Activated CD8-positive, alpha-beta memory T cell treated with anti-CD3 and anti-CD28 coated beads for 4 hours (primary cell): ENCODE measurements at regions not wholly inside any gene's neighbourhood (a gene's known extent, or its start where the extent isn't known, plus 50 kb on each side); places are given as distances from the start of the nearest gene placed in this dataset.
"Not testable (repeated sequence)": the region's sequence is repeated elsewhere in the genome, so short reads cannot be mapped to it uniquely, and the experiment has no call there.

ENCODE experiments used
- DNase-seq, 2 donors: peaks; one replicate each; pipeline ENCODE4 v3.0.0-alpha.2; 2020; ENCODE audit warnings: low read depth in 2 of 2

GRCh38 chr3:170814822-170815221 lies 55.2 kb downstream of the RPL22L1 start:
- DNase-seq, result no peak

- DNase-seq, result no peak
Observed at GRCh38 chr3:170813266-170813665, 56.7 kb downstream of the RPL22L1 start.

DNA sequence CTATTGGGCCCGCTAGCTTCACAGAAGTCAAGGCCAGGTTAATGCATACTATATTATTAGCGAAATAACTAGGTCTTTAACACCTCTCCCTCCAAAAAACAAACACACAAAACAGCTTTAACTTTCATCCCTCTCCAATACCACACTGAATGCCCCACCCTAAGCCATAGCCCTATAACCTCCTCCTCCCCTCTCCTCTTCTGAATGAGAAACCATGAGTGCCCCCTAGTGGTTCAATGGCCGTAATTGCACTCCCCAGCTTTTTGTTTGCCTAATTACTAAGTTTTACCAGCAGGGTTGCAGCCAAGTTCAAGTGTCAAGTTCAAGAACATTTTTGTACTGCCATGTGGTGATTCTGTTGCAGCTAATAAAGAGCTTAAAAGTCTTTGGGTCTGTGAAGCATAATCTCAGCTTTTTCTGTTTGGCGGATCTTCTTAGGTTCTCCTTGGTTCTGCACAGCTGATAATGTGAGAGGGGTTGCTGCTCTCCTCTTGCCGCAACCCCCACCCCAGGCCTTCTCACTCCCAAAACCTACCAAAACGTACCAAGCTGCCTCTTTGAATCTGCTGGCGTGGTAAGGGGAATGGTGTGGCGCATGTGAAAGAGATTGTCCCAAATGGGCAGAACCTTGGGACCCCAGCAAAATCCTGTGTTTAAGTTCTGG lies 57.9 kb downstream of the RPL22L1 start:
- peak; percentile 20 to 35 for DNase-seq

GRCh38 chr3:170811515-170811914 lies 58.5 kb downstream of the RPL22L1 start:
- no peak for DNase-seq

GRCh38 chr3:170809975-170810357 lies 60.0 kb downstream of the RPL22L1 start:
- no peak for DNase-seq

DNA sequence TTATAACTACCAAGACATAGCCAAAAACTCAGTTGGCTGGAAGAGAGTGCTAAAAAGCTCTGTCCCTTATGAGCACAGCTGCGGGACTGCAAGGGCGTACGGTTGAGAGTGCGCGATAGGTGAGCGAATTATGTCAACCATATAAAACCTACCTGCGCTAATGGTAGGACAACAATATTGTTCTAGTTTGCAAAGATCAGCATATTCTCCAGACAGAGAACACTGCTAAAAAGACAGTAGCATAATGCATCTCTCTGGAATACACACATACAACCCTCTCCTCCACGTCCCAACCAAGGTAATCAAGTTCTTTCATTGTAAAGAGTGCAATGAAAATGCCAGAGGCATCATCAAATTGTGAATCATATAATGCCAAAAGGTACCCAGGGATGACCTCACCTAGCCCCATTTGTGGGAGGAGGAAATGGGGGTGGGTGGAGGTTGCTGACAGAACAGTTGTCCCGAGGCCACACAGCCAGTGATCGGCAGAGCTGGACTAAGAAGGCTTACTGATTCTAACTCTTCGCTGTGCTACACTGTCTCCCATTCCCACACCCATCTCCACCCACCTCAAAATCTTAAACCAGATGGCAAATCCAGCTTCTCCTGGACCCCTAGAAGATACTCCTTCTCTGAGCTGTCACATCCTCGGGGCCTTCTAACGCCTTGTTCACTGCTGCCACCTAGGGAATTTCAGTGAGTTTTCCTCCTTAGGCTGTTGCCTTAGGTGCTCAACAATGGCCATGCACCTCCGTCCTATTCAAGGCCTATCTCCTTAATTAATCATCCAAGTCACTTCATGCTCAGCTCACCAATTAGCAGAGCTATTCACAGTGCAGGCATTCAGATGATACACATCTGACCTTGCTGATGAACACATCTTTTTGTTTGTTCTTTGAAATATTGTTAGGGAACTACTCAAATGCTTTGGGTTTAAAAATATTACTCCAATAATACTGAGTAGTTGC lies 60.7 kb downstream of the RPL22L1 start:
- no peak for DNase-seq

GRCh38 chr3:170808041-170808440 lies 62.0 kb downstream of the RPL22L1 start:
- DNase-seq, result no peak

DNA sequence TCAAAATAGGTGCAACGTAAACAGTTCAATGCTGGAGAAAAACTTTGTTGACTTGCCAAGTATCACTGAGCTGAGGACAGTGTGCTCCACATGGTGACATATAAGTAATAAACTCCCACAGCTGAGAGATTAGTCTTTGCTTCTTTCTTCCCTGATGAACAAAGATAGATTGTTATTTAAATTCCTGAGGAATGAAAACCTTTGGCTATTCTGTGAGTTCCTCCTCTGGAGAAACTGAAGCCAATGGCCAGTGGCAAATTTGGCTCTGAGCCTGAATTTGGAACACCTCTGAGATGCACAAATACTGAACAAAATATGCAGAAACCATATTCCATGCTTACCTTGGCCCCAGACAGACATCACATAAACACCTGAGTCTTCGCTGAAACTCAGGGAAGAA lies 63.3 kb downstream of the RPL22L1 start:
- no peak for DNase-seq

DNA sequence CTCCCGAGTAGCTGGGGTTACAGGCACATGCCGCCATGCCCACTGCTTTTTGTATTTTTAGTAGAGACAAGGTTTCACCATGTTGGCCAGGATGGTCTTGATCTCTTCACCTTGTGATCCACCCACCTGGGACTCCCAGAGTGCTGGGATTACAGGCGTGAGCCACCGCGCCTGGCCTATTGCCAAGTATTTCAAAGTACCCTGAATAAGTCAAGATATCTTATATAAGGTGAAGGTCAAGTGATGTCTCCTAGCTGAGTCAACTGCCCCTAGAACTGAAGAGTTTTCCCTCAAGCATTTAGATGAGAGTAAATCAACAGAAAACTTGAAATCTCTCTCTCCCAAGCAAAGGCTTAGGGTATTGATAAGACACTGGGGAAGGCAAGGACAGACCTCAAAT lies 63.9 kb downstream of the RPL22L1 start:
- DNase-seq, result no peak

GRCh38 chr3:170805296-170805695 lies 64.7 kb downstream of the RPL22L1 start:
- DNase-seq, result not testable (repeated sequence)

- DNase-seq, result not testable (repeated sequence)
Observed at GRCh38 chr3:170804634-170805033, 65.4 kb downstream of the RPL22L1 start.

GRCh38 chr3:170804078-170804477 lies 65.9 kb downstream of the RPL22L1 start:
- DNase-seq, result no peak

- DNase-seq, result no peak
Observed at GRCh38 chr3:170802164-170803151, 67.5 kb downstream of the RPL22L1 start.

GRCh38 chr3:170801597-170801996 lies 68.4 kb downstream of the RPL22L1 start:
- DNase-seq, result no peak

- DNase-seq, result not testable (repeated sequence)
Observed at GRCh38 chr3:170800275-170800674, 69.7 kb downstream of the RPL22L1 start.

- DNase-seq, result no peak
Observed at GRCh38 chr3:170799009-170799408, 71.0 kb downstream of the RPL22L1 start.

GRCh38 chr3:170797685-170798084 lies 72.3 kb downstream of the RPL22L1 start:
- no peak for DNase-seq

GRCh38 chr3:170792471-170792870 lies 77.5 kb downstream of the RPL22L1 start:
- DNase-seq, result no peak

GRCh38 chr3:170790647-170791046 lies 79.3 kb downstream of the RPL22L1 start:
- no peak for DNase-seq

GRCh38 chr3:170787464-170787863 lies 82.5 kb downstream of the RPL22L1 start:
- no peak for DNase-seq

- no peak for DNase-seq
Observed at GRCh38 chr3:170785454-170785853, 84.5 kb downstream of the RPL22L1 start.

DNA sequence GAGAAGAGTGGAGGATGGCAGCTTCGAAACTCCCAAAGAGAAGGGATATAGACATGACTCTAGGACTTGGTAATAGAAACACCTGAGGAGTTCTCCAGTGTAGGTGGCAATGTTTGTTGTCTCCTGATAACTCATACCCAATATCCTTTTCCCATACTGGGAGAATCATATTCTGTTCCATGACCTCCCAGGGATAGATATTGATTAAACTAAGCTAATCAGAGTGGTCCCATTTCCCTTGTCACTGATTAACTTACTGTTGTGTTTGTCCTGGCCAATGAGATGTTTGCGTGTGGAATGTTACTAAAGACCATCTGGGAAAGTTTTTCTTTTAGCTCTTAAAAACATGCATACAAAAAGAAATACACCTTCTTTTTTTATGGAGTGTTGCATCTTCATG lies 85.6 kb downstream of the RPL22L1 start:
- DNase-seq, result no peak
